OCI-LY7 (cell line): ENCODE measurements at regions not wholly inside any gene's neighbourhood (a gene's known extent, or its start where the extent isn't known, plus 50 kb on each side); places are given as distances from the start of the nearest gene placed in this dataset.

Experiments used
- BruUV-seq: library from RNA; stranded (reverse); fragments of 400-500 nt; replicated peaks from 2 replicates; lab custom pipeline; 2021; lab: Mats Ljungman, UMichigan
- CTCF ChIA-PET: fragments of 300-600 bp; sonication (Branson Sonifier 250); formaldehyde crosslinking; loops from one replicate; lab custom pipeline; 2022; ENCODE audit warnings: antibody characterized with exemption; ENCODE audit not compliant: unreplicated experiment; lab: Charles Lee
- POLR2A ChIA-PET: fragments of 300-600 bp; sonication (Branson Sonifier 250); formaldehyde crosslinking; loops from one replicate; lab custom pipeline; 2022; ENCODE audit warnings: antibody characterized with exemption; lab: Charles Lee
- DNase-seq: peaks from one replicate; pipeline ENCODE4 v3.0.0-alpha.2; 2015; ENCODE audit warnings: low spot score
- H2AFZ ChIP-seq: fragments of 200-600 bp; sonication (generic), shearing (Covaris generic); 2 replicates; pipeline ENCODE4 v1.6.1; 2014; ENCODE audit warnings: mild to moderate bottlenecking, antibody characterized with exemption, low read length, moderate library complexity
- H3K27ac ChIP-seq: fragments of 200-600 bp; sonication (generic); 2 replicates; pipeline ENCODE4 v1.5.1; 2014; ENCODE audit warnings: mixed run types, low read depth, mild to moderate bottlenecking, moderate library complexity, low read length, inconsistent platforms; ENCODE audit not compliant: poor library complexity, severe bottlenecking
- H3K36me3 ChIP-seq: fragments of 200-600 bp; sonication (generic); 2 replicates; pipeline ENCODE4 v1.6.1; 2014; ENCODE audit warnings: mild to moderate bottlenecking, antibody characterized with exemption, low read length, moderate library complexity, mixed read lengths; ENCODE audit not compliant: insufficient read depth
- H3K4me1 ChIP-seq: fragments of 200-600 bp; sonication (generic); 2 replicates; pipeline ENCODE4 v1.5.1; 2014; ENCODE audit warnings: mild to moderate bottlenecking, low read length; ENCODE audit not compliant: insufficient read depth, poor library complexity, severe bottlenecking
- H3K4me2 ChIP-seq: fragments of 200-600 bp; sonication (generic); 2 replicates; pipeline ENCODE4 v1.6.1; 2014; ENCODE audit warnings: mild to moderate bottlenecking, low read length
- H3K4me3 ChIP-seq: fragments of 200-600 bp; sonication (generic); 2 replicates; pipeline ENCODE4 v1.5.1; 2014; ENCODE audit warnings: mild to moderate bottlenecking, low read depth, low read length; ENCODE audit not compliant: poor library complexity, severe bottlenecking
- H3K79me2 ChIP-seq: fragments of 200-600 bp; sonication (generic); 2 replicates; pipeline ENCODE4 v1.6.1; 2016; ENCODE audit warnings: low read depth, mild to moderate bottlenecking, low read length, moderate library complexity, mixed read lengths; ENCODE audit not compliant: insufficient read depth
- H3K9me2 ChIP-seq: fragments of 200-600 bp; sonication (generic); 2 replicates; pipeline ENCODE4 v1.6.1; 2016; ENCODE audit warnings: mild to moderate bottlenecking, low read length, mixed read lengths; ENCODE audit not compliant: insufficient read depth
- H3K9me3 ChIP-seq: fragments of 200-600 bp; sonication (generic); 2 replicates; pipeline ENCODE4 v1.6.1; 2014; ENCODE audit warnings: mild to moderate bottlenecking, mixed run types, low read length, mixed read lengths
- H4K20me1 ChIP-seq: fragments of 200-600 bp; sonication (generic); 2 replicates; pipeline ENCODE4 v1.6.1; 2014; ENCODE audit warnings: mild to moderate bottlenecking, antibody characterized with exemption, low read length, moderate library complexity, mixed read lengths; ENCODE audit not compliant: insufficient read depth
- EZH2phosphoT487 ChIP-seq: fragments of 200-600 bp; sonication (generic); IDR thresholded peaks from 2 replicates; pipeline ENCODE4 v1.6.1; 2018; ENCODE audit warnings: low read depth, borderline replicate concordance, mild to moderate bottlenecking, mixed run types, antibody characterized with exemption, low read length, moderate library complexity, mixed read lengths
- intact Hi-C: fragments of 100-400 bp; cut with micrococcal nuclease; formaldehyde crosslinking; loops from one replicate; pipeline ENCODE4 v1.10.0; 2022; ENCODE audit not compliant: unreplicated experiment
- TF ChIP-seq, protein P1 (sequence below): fragments of 200-600 bp; sonication (generic); conservative IDR thresholded peaks from 2 replicates; pipeline ENCODE4 v1.5.1; 2014; ENCODE audit warnings: mild to moderate bottlenecking, antibody characterized with exemption, low read length, moderate library complexity, mixed read lengths

DNA sequence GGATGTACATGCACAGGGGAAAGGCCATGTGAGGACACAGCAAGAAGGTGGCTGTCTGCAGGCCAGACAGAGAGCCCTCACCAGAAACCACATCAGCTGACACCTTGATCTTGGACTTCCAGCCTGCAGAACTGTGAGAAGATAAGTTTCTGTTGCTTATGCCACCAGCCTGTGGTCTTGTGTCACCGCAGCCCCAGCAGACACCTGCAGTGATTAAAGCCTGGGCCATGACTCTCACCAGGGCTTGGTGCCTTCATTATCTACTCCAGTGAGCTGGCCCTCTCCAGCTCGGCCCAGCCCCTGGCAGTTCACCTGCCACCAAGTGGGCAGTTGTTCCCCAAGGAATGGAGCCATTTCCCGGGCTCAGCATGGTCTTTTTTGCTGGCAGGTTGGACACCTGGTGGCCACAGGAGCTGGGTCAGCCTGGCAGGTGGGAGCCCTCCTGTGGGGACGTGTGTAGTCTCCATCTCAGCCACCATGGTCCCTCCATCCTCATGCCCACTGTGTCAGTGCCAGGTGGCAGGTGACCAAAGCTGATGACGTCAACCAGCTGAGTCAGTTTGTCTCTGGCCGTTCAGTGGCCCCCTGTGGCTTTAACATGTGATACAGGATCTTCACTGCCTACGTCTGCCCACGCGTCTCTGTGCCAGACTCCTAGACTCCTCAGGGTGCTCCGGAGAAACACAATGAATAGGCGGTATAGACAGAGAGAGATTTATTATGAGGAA lies 99.9 kb upstream of the PPP1R26 start:
- Histone ChIP-seq H3K4me1 (no peaks in the 10 kb centered on the region), H3K79me2 (no peaks in the 10 kb centered on the region), H3K9me2 (no peaks in the 10 kb centered on the region), H3K36me3 (no peaks in the 10 kb centered on the region), H3K9me3 (no peaks in the 10 kb centered on the region), H3K27ac (no peak overlapping the region), H3K4me3 (no peak overlapping the region), H3K4me2 (no peak overlapping the region), H4K20me1 (no peaks in the 10 kb centered on the region), H2AFZ (no peak overlapping the region)
- DNase-seq: no peak
- BruUV-seq: no TSS peak
- intact Hi-C loops: no loop called here
- ChIA-PET POLR2A (no interaction called here), CTCF (no interaction called here)
- no peak for TF ChIP-seq EZH2phosphoT487
- TF ChIP-seq, protein P1, sequence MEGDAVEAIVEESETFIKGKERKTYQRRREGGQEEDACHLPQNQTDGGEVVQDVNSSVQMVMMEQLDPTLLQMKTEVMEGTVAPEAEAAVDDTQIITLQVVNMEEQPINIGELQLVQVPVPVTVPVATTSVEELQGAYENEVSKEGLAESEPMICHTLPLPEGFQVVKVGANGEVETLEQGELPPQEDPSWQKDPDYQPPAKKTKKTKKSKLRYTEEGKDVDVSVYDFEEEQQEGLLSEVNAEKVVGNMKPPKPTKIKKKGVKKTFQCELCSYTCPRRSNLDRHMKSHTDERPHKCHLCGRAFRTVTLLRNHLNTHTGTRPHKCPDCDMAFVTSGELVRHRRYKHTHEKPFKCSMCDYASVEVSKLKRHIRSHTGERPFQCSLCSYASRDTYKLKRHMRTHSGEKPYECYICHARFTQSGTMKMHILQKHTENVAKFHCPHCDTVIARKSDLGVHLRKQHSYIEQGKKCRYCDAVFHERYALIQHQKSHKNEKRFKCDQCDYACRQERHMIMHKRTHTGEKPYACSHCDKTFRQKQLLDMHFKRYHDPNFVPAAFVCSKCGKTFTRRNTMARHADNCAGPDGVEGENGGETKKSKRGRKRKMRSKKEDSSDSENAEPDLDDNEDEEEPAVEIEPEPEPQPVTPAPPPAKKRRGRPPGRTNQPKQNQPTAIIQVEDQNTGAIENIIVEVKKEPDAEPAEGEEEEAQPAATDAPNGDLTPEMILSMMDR: no peak

DNA sequence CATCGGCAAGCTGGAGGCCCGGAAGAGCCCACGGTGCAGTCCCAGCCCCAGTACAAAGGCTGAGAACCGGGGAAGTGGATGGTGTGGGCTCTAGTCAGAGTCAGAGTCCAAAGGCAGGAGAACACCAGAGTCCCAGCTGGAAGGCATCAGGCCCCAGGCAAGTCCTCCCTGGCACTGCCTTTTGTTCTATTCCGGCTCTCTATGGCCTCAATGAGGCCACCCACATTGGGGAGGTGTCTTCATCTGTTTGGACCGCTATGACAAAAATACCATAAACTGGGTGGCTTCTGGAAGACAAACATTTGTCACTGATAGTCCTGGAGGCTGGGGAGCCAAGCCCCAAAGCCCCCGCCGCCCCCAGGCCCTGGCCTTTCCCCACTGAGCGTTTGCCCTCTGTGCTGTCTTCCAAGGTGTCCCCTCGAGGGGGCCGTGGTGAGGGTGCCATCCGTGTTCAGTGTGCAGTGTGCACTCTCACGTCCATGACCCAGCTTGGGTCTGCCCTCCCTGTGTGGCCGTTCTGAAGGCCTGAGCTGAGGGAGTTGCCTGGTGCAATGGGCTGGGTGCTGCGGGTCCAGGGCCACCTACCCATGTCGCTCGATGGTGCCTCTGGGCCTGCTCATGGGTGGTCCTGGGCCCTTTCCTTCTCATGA lies 99.1 kb upstream of the PPP1R26 start:
- H4K20me1 ChIP-seq: no peaks in the 10 kb centered on the region

More for the DNA sequence above, 99.1 kb upstream of the PPP1R26 start:
- Histone ChIP-seq H3K9me3 (no peaks in the 10 kb centered on the region), H3K4me1 (no peaks in the 10 kb centered on the region), H3K9me2 (no peaks in the 10 kb centered on the region), H3K4me2 (no peak overlapping the region), H3K36me3 (no peaks in the 10 kb centered on the region), H3K27ac (no peak overlapping the region), H2AFZ (no peak overlapping the region), H3K79me2 (no peaks in the 10 kb centered on the region), H3K4me3 (no peak overlapping the region)
- DNase-seq: no peak
- POLR2A ChIA-PET: no interaction called here
- no peak for TF ChIP-seq EZH2phosphoT487
- TF ChIP-seq, protein P1: no peak
- BruUV-seq: no TSS peak
- intact Hi-C loops: no loop called here
- CTCF ChIA-PET: no interaction called here
